CD14-positive monocyte (primary cell): ENCODE measurements at regions not wholly inside any gene's neighbourhood (a gene's known extent, or its start where the extent isn't known, plus 50 kb on each side); places are given as distances from the start of the nearest gene placed in this dataset.

ENCODE experiments used
- DNase-seq, 3 donors: peaks; one replicate each; pipeline ENCODE4 v3.0.0-alpha.2; 2011 to 2022
- H2AFZ ChIP-seq: 2 replicates; pipeline ENCODE4 v1.6.0; 2012; ENCODE audit warnings: mild to moderate bottlenecking, low read depth, low read length, inconsistent platforms; ENCODE audit not compliant: insufficient read depth, poor library complexity, severe bottlenecking
- H3K27ac ChIP-seq, 2 donors: 1 replicate in 1 of 2; 2 replicates in 1 of 2; pipeline ENCODE4 v1.5.1; 2012 to 2013; ENCODE audit warnings: low read length in 2 of 2, control low read depth in 1 of 2, inconsistent platforms in 1 of 2, low read depth in 1 of 2, mild to moderate bottlenecking in 1 of 2
- H3K27me3 ChIP-seq, 2 donors: one replicate each; pipeline versions ENCODE4 v1.6.0 to v1.6.1; 2011 to 2013; ENCODE audit warnings: low read length in 2 of 2; ENCODE audit not compliant: control insufficient read depth in 2 of 2, insufficient read depth in 2 of 2
- H3K36me3 ChIP-seq, 2 donors: replicated peaks in 1 of 2; 1 replicate in 1 of 2; 2 replicates in 1 of 2; pipeline versions ENCODE4 v1.5.1 to v1.6.1; 2012 to 2013; ENCODE audit warnings: low read length in 2 of 2, control low read depth in 1 of 2, inconsistent platforms in 1 of 2, mild to moderate bottlenecking in 1 of 2; ENCODE audit not compliant: insufficient read depth in 2 of 2, control insufficient read depth in 1 of 2
- H3K4me1 ChIP-seq, 2 donors: 1 replicate in 1 of 2; 2 replicates in 1 of 2; pipeline versions ENCODE4 v1.5.1 to v1.6.1; 2012 to 2013; ENCODE audit warnings: low read length in 2 of 2, control low read depth in 1 of 2, inconsistent platforms in 1 of 2, mild to moderate bottlenecking in 1 of 2, moderate library complexity in 1 of 2; ENCODE audit not compliant: insufficient read depth in 2 of 2, control insufficient read depth in 1 of 2
- H3K4me2 ChIP-seq: replicated peaks from 2 replicates; pipeline ENCODE3; 2012; ENCODE audit warnings: low read length, moderate library complexity, mild to moderate bottlenecking; ENCODE audit not compliant: poor library complexity, severe bottlenecking; ENCODE audit errors: extremely low read depth
- H3K4me3 ChIP-seq, 3 experiments: fragments of 200-600 bp in 1 of 3; sonication (generic) in 1 of 3; replicated peaks in 1 of 3; 1 replicate in 2 of 3; 2 replicates in 1 of 3; pipeline ENCODE4 v1.5.1; 2011 to 2013; ENCODE audit warnings: low read length in 3 of 3, mild to moderate bottlenecking in 3 of 3, control low read depth in 2 of 3, low read depth in 2 of 3, inconsistent platforms in 1 of 3, moderate library complexity in 1 of 3
- H3K79me2 ChIP-seq: 2 replicates; pipeline ENCODE4 v1.6.0; 2012; ENCODE audit warnings: mild to moderate bottlenecking, control low read depth, inconsistent platforms, low read length, moderate library complexity; ENCODE audit not compliant: insufficient read depth
- H3K9ac ChIP-seq: 2 replicates; pipeline ENCODE4 v1.6.0; 2017; ENCODE audit warnings: low read length, mild to moderate bottlenecking; ENCODE audit not compliant: insufficient read depth, poor library complexity, severe bottlenecking
- H3K9me3 ChIP-seq, 2 donors: replicated peaks in 1 of 2; 1 replicate in 1 of 2; 2 replicates in 1 of 2; pipeline versions ENCODE4 v1.5.1 to v1.6.1; 2012 to 2013; ENCODE audit warnings: low read length in 2 of 2, control low read depth in 1 of 2; ENCODE audit not compliant: control insufficient read depth in 1 of 2, insufficient read depth in 1 of 2
- H4K20me1 ChIP-seq: 2 replicates; pipeline ENCODE4 v1.6.0; 2012; ENCODE audit warnings: mild to moderate bottlenecking, low read length, control low read depth, moderate library complexity; ENCODE audit not compliant: insufficient read depth
- H3K27ac Mint-ChIP-seq, 7 donors: one replicate each; pipeline ENCODE4 v1.8.0; 2020; ENCODE audit warnings: mild to moderate bottlenecking in 7 of 7, mixed read lengths in 7 of 7, moderate library complexity in 6 of 7, inconsistent platforms in 2 of 7
- H3K27me3 Mint-ChIP-seq, 3 donors: one replicate each; pipeline ENCODE4 v1.8.0; 2021 to 2022; ENCODE audit warnings: low read depth in 3 of 3, mild to moderate bottlenecking in 3 of 3, mixed read lengths in 3 of 3, moderate library complexity in 3 of 3, inconsistent platforms in 1 of 3
- H3K36me3 Mint-ChIP-seq, 2 donors: one replicate each; pipeline ENCODE4 v1.8.0; 2020; ENCODE audit warnings: mixed read lengths in 2 of 2, inconsistent platforms in 1 of 2, mild to moderate bottlenecking in 1 of 2
- H3K4me1 Mint-ChIP-seq: one replicate; pipeline ENCODE4 v1.8.0; 2020; ENCODE audit warnings: mild to moderate bottlenecking, mixed read lengths
- H3K4me3 Mint-ChIP-seq, 2 donors: one replicate each; pipeline ENCODE4 v1.8.0; 2020; ENCODE audit warnings: mild to moderate bottlenecking in 2 of 2, mixed read lengths in 2 of 2, moderate library complexity in 1 of 2
- H3K9me3 Mint-ChIP-seq, 7 donors: one replicate each; pipeline ENCODE4 v1.8.0; 2020 to 2022; ENCODE audit warnings: mixed read lengths in 7 of 7, mild to moderate bottlenecking in 6 of 7, moderate library complexity in 6 of 7, inconsistent platforms in 2 of 7
- whole genome bisulfite sequencing: methylation state at CpG from one replicate; pipeline ENCODE4 v1.1.5; 2013; ENCODE audit warnings: missing lambda C conversion rate; ENCODE audit not compliant: insufficient coverage; 5-methylcytosine and 5-hydroxymethylcytosine counted together
- intact Hi-C, 2 donors: fragments of 100-400 bp; cut with micrococcal nuclease; formaldehyde crosslinking; loops; one replicate each; pipeline versions ENCODE4 v1.15.0 to v1.15.1; 2023
- TF ChIP-seq, protein P1 (sequence below): fragments of 200-600 bp; IDR thresholded peaks from one replicate; pipeline ENCODE4 v1.8.0; 2022; ENCODE audit warnings: antibody characterized with exemption, mild to moderate bottlenecking

DNA sequence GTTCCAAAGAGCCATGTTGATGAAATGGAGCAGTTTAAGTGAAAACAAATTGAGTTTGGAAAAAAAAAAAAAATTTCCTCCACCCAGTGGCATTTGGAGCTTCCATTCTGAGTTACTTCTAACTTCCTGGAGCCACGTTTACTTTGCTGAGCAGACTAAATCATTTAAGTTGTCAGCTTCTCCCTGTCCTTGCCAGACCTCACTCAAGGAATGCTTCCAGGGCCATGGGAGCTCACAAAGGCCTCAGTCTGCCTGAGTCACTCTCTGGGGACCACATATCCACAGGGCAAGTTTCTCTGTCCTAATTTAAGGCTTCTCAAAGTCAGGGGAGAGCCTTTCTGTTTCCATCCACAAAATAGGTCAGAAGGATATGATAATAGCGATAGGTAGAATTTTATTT, 210.3 kb upstream of the TNC start:
- peaks cover 0 to 3% (median 1%) of the 10 kb centered on the region in 3 donors for H3K27me3 Mint-ChIP-seq
- Histone ChIP-seq H3K27ac (no peak overlapping the region), H3K4me1 (no peaks in the 10 kb centered on the region), H3K4me3 (no peak overlapping the region), H2AFZ (no peak overlapping the region), H3K9ac (no peak overlapping the region), H3K79me2 (no peaks in the 10 kb centered on the region), H3K27me3 (no peaks in the 10 kb centered on the region), H3K4me2 (no peak overlapping the region), H3K9me3 (peaks cover 0 to 1% of the 10 kb centered on the region in 2 donors), H4K20me1 (no peaks in the 10 kb centered on the region), H3K36me3 (no peaks in the 10 kb centered on the region)
- intact Hi-C loops, result no loop called here
- no peak overlapping the region for H3K4me3 Mint-ChIP-seq
- no peak for DNase-seq
- no peak overlapping the region for H3K27ac Mint-ChIP-seq
- WGBS, result 13% methylated on average over 1 of the region's 2 CpGs
- TF ChIP-seq, protein P1, sequence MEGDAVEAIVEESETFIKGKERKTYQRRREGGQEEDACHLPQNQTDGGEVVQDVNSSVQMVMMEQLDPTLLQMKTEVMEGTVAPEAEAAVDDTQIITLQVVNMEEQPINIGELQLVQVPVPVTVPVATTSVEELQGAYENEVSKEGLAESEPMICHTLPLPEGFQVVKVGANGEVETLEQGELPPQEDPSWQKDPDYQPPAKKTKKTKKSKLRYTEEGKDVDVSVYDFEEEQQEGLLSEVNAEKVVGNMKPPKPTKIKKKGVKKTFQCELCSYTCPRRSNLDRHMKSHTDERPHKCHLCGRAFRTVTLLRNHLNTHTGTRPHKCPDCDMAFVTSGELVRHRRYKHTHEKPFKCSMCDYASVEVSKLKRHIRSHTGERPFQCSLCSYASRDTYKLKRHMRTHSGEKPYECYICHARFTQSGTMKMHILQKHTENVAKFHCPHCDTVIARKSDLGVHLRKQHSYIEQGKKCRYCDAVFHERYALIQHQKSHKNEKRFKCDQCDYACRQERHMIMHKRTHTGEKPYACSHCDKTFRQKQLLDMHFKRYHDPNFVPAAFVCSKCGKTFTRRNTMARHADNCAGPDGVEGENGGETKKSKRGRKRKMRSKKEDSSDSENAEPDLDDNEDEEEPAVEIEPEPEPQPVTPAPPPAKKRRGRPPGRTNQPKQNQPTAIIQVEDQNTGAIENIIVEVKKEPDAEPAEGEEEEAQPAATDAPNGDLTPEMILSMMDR, result no peak
- H3K36me3 Mint-ChIP-seq, result no peaks in the 10 kb centered on the region
- H3K4me1 Mint-ChIP-seq, result no peaks in the 10 kb centered on the region
- peaks cover 2 to 11% (median 4%) of the 10 kb centered on the region in 7 donors for H3K9me3 Mint-ChIP-seq

DNA sequence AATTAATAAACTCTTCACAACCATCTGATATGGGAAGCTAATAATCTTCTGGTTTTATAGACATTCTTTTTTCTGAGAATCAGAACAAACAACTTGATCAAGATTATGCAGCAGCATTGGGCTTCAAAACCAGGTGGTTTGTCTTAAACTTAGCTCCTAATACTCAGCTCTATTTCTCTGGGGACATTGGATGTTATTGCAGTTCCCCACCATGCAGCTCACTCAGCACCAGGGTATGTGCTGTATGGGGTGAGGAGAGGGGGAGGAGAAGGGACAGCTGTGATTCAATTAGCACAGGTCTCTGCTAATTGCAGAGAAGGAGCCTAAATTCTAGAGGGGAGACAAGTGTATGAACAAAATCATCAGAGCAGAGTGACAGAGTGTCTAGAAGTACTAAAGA, 210.7 kb upstream of the TNC start:
- Histone ChIP-seq H3K4me3 (no peak overlapping the region), H3K9me3 (peaks cover 0 to 4% of the 10 kb centered on the region in 2 donors), H3K4me2 (no peak overlapping the region), H3K27ac (no peak overlapping the region), H2AFZ (no peak overlapping the region), H4K20me1 (no peaks in the 10 kb centered on the region), H3K27me3 (no peaks in the 10 kb centered on the region), H3K4me1 (no peaks in the 10 kb centered on the region), H3K36me3 (no peaks in the 10 kb centered on the region), H3K9ac (no peak overlapping the region), H3K79me2 (no peaks in the 10 kb centered on the region)
- Mint-ChIP-seq H3K4me1 (no peaks in the 10 kb centered on the region), H3K27me3 (peaks cover 0 to 3% (median 1%) of the 10 kb centered on the region in 3 donors), H3K27ac (no peak overlapping the region), H3K36me3 (no peaks in the 10 kb centered on the region), H3K4me3 (no peak overlapping the region), H3K9me3 (peaks cover under 1 to 12% (median 3%) of the 10 kb centered on the region in 7 donors)
- no peak for DNase-seq
- intact Hi-C loops, result no loop called here
- TF ChIP-seq, protein P1, result no peak
